PC-9 (cell line): ENCODE measurements at regions not wholly inside any gene's neighbourhood (a gene's known extent, or its start where the extent isn't known, plus 50 kb on each side); places are given as distances from the start of the nearest gene placed in this dataset.

ENCODE experiments used
- BruUV-seq: library from RNA; stranded (reverse); fragments of 400-500 nt; replicated peaks from 2 replicates; lab custom pipeline; 2021; lab: Mats Ljungman, UMichigan
- CTCF ChIA-PET: fragments of 300-600 bp; sonication (Branson Sonifier 250); formaldehyde crosslinking; loops from one replicate; lab custom pipeline; 2022; ENCODE audit warnings: antibody characterized with exemption; lab: Charles Lee
- POLR2A ChIA-PET: fragments of 300-600 bp; sonication (Branson Sonifier 250); formaldehyde crosslinking; loops from one replicate; lab custom pipeline; 2022; ENCODE audit warnings: antibody characterized with exemption; ENCODE audit not compliant: unreplicated experiment; lab: Charles Lee
- DNase-seq, 2 experiments: peaks; one replicate each; pipeline versions ENCODE4 v3.0.0 to v3.0.0-alpha.2; 2015 to 2022; ENCODE audit warnings: mixed read lengths in 1 of 2
- H2AFZ ChIP-seq: fragments of 200-600 bp; sonication (generic); 2 replicates; pipeline ENCODE4 v1.8.1; 2017; ENCODE audit warnings: antibody characterized with exemption
- H3F3A ChIP-seq: fragments of 200-600 bp; sonication (generic); 2 replicates; pipeline ENCODE4 v1.8.1; 2017; ENCODE audit warnings: antibody characterized with exemption, mild to moderate bottlenecking, low read depth; ENCODE audit not compliant: insufficient read depth
- H3K27ac ChIP-seq: fragments of 200-600 bp; sonication (generic); 2 replicates; pipeline ENCODE4 v1.6.1; 2016; ENCODE audit warnings: mixed run types
- H3K27me3 ChIP-seq: fragments of 200-600 bp; sonication (generic); 2 replicates; pipeline ENCODE4 v1.6.1; 2016; ENCODE audit warnings: low read depth, mixed run types; ENCODE audit not compliant: insufficient read depth
- H3K36me3 ChIP-seq: fragments of 200-600 bp; sonication (generic); 2 replicates; pipeline ENCODE4 v1.6.1; 2016; ENCODE audit warnings: low read depth, mixed run types
- H3K4me1 ChIP-seq: fragments of 200-600 bp; sonication (generic); replicated peaks from 2 replicates; pipeline ENCODE4 v1.6.1; 2016; ENCODE audit warnings: mixed run types; ENCODE audit not compliant: insufficient read depth
- H3K4me2 ChIP-seq: fragments of 200-600 bp; sonication (generic); 2 replicates; pipeline ENCODE4 v1.6.1; 2017; ENCODE audit warnings: mixed run types
- H3K4me3 ChIP-seq: fragments of 200-600 bp; sonication (generic); 2 replicates; pipeline ENCODE4 v1.6.1; 2016; ENCODE audit warnings: mixed run types
- H3K79me2 ChIP-seq: fragments of 200-600 bp; sonication (generic); 2 replicates; pipeline ENCODE4 v1.6.1; 2017; ENCODE audit warnings: low read depth, mixed run types
- H3K9me2 ChIP-seq: fragments of 200-600 bp; sonication (generic); 2 replicates; pipeline ENCODE4 v1.8.1; 2017; ENCODE audit warnings: mild to moderate bottlenecking; ENCODE audit not compliant: insufficient read depth
- H3K9me3 ChIP-seq: fragments of 200-600 bp; sonication (generic); 2 replicates; pipeline ENCODE4 v1.8.1; 2016; ENCODE audit warnings: low read depth; ENCODE audit not compliant: insufficient read depth
- H4K20me1 ChIP-seq: fragments of 200-600 bp; sonication (generic); 2 replicates; pipeline ENCODE4 v1.8.1; 2017; ENCODE audit not compliant: insufficient read depth
- EZH2 ChIP-seq: fragments of 200-600 bp; sonication (generic); IDR thresholded peaks from 2 replicates; pipeline ENCODE4 v1.8.0; 2017; ENCODE audit warnings: antibody characterized with exemption, low read depth
- intact Hi-C: fragments of 100-400 bp; cut with micrococcal nuclease; formaldehyde crosslinking; loops from one replicate; pipeline ENCODE4 v1.10.0; 2022; ENCODE audit not compliant: unreplicated experiment
- TF ChIP-seq, protein P1 (sequence below): fragments of 200-600 bp; sonication (generic); conservative IDR thresholded peaks from 2 replicates; pipeline ENCODE4 v1.6.1; 2017; ENCODE audit warnings: mixed run types, antibody characterized with exemption, mild to moderate bottlenecking, moderate library complexity

DNA sequence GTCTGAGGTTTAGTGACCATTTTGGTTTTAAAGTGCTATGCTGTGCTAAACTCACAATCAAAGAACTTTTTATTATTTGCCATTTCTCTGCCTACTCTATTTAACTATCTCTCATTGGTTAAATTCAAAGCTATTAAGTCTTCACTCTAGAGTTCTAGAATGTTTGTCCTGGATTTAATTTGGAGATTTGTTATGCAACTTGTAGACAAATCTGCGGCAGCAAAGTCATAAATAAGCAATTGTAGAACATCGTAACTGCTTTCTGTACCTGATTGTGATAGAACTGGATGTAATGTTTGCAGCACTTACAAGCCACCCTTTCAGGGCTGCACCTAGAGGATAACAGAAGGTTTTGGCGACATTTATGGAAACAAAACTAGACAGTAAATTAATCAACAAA is 566.5 kb upstream of the ADGRL2 start:
- H3K4me1 ChIP-seq = no peaks in the 10 kb centered on the region
- no peaks in the 10 kb centered on the region for H3F3A ChIP-seq
- DNase-seq = no peak
- H3K4me3 ChIP-seq = no peak overlapping the region
- ChIA-PET CTCF (no interaction called here), POLR2A (no interaction called here)
- no peak overlapping the region for H2AFZ ChIP-seq
- H3K27me3 ChIP-seq = no peaks in the 10 kb centered on the region
- intact Hi-C loops = no loop called here
- H3K9me2 ChIP-seq = no peaks in the 10 kb centered on the region
- no peak overlapping the region for H3K27ac ChIP-seq
- no TSS peak for BruUV-seq
- no peaks in the 10 kb centered on the region for H3K36me3 ChIP-seq
- TF ChIP-seq EZH2 = no peak
- TF ChIP-seq, protein P1, sequence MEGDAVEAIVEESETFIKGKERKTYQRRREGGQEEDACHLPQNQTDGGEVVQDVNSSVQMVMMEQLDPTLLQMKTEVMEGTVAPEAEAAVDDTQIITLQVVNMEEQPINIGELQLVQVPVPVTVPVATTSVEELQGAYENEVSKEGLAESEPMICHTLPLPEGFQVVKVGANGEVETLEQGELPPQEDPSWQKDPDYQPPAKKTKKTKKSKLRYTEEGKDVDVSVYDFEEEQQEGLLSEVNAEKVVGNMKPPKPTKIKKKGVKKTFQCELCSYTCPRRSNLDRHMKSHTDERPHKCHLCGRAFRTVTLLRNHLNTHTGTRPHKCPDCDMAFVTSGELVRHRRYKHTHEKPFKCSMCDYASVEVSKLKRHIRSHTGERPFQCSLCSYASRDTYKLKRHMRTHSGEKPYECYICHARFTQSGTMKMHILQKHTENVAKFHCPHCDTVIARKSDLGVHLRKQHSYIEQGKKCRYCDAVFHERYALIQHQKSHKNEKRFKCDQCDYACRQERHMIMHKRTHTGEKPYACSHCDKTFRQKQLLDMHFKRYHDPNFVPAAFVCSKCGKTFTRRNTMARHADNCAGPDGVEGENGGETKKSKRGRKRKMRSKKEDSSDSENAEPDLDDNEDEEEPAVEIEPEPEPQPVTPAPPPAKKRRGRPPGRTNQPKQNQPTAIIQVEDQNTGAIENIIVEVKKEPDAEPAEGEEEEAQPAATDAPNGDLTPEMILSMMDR = no peak
- H3K4me2 ChIP-seq = no peak overlapping the region
- H4K20me1 ChIP-seq = no peaks in the 10 kb centered on the region
- H3K9me3 ChIP-seq = no peaks in the 10 kb centered on the region
- no peaks in the 10 kb centered on the region for H3K79me2 ChIP-seq

DNA sequence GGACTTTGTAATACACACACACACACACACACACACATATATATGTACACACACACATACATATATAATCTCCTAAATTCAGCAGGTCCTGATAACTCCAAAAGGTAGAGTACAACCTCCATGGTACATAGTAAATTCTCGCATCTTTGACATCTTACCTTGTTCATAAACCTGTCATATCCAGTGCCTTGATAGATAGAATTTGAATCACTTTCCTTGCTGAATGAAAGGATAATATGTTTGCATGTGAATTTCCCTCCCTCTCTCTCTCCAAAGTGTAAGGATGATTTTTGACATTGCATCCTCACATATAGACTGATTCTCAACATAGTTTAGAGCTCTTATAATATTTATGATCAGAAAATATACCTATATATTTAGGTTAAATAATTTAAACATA is 567.1 kb upstream of the ADGRL2 start:
- no peaks in the 10 kb centered on the region for H3K27me3 ChIP-seq
- TF ChIP-seq, protein P1 = no peak
- no peak for TF ChIP-seq EZH2
- no peak overlapping the region for H3K4me3 ChIP-seq
- intact Hi-C loops = no loop called here
- no peak overlapping the region for H3K27ac ChIP-seq
- no peaks in the 10 kb centered on the region for H3K79me2 ChIP-seq
- H4K20me1 ChIP-seq = no peaks in the 10 kb centered on the region
- CTCF ChIA-PET = no interaction called here
- H3K4me1 ChIP-seq = no peaks in the 10 kb centered on the region
- H3F3A ChIP-seq = no peaks in the 10 kb centered on the region
- no peaks in the 10 kb centered on the region for H3K9me2 ChIP-seq
- BruUV-seq = no TSS peak
- no peaks in the 10 kb centered on the region for H3K9me3 ChIP-seq
- DNase-seq = no peak
- H2AFZ ChIP-seq = no peak overlapping the region
- POLR2A ChIA-PET = no interaction called here
- H3K36me3 ChIP-seq = no peaks in the 10 kb centered on the region
- no peak overlapping the region for H3K4me2 ChIP-seq

DNA sequence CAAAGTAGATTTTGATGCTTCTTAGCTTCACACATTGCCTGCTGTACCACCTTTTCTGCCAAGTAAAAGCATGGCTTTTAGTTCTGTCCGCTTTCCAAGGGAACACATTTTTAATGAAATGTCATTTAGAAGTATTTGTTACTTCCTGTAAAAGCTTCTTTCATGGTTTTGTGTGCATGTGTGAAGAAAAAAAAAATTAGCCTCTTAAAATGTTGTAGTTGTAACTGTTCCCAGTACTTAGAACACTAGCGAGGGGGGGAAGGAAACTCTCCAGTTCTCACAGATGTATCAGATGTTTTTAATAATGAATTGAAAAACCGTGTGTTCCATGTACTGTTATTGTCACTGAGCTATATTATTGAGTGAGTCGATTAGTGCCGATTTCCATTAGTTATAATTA is 568.3 kb upstream of the ADGRL2 start:
- Histone ChIP-seq H3K4me3 (no peak overlapping the region), H3K36me3 (no peaks in the 10 kb centered on the region), H4K20me1 (no peaks in the 10 kb centered on the region), H3K9me3 (no peaks in the 10 kb centered on the region), H3K27ac (no peak overlapping the region), H3K9me2 (no peaks in the 10 kb centered on the region), H2AFZ (no peak overlapping the region), H3K27me3 (no peaks in the 10 kb centered on the region), H3F3A (no peaks in the 10 kb centered on the region), H3K79me2 (no peaks in the 10 kb centered on the region), H3K4me1 (no peaks in the 10 kb centered on the region), H3K4me2 (no peak overlapping the region)
- ChIA-PET CTCF (interaction anchor here (0.6 kb wide), 1 partner anchor 1213 kb away, joined by 3 read pairs; no protein-coding TSS in a partner anchor), POLR2A (no interaction called here)
- TF ChIP-seq, protein P1 = no peak
- TF ChIP-seq EZH2 = no peak
- DNase-seq = no peak
- intact Hi-C loops = no loop called here
- no TSS peak for BruUV-seq
